HG03139 (cell line): ENCODE measurements at regions not wholly inside any gene's neighbourhood (a gene's known extent, or its start where the extent isn't known, plus 50 kb on each side); places are given as distances from the start of the nearest gene placed in this dataset.

Experiments used
- ATAC-seq: cut with Tn5 transposase; IDR thresholded peaks from one replicate; pipeline ENCODE4 v1.9.1; 2021; ENCODE audit not compliant: unreplicated experiment

GRCh38 chr6:4620284-4621151 is 155.7 kb upstream of the CDYL start:
- ATAC-seq, result no peak

DNA sequence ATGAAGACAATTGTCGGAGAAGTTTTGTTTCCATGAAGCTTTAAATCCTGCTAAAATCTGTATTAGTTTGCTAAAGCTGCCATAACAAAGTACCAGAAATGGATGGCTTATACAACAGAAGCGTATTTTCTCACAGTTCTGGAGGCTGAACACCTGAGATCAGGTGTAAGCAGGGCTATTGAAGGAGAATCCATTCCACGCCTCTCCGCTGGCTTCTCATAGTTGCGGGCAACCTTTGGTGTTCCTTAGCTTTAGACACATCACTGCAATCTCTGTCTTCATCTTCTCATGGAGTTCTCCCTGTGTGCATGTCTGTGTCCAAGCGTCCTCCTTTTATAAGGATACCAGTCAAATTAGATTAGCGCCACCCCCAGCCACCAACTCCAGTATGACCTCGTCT is 159.9 kb upstream of the CDYL start:
- ATAC-seq, result no peak

DNA sequence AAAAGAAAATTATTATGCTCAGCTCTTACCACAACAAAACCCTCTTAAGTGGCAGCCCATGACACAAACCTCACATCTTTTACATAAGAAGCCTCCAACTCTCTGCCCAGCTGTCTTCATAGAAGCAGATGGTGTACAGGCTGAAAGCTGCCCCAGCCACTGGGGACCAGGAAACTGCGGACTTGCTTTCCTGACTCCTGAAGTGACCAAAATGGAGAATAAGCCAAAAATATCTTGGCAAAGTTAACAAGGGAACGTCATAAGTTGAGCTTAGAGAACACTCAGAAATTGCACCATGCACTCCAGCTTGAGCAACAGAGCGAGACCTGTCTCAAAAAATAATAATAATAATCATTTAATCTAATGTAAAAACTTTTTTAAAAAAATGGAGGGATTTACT is 160.3 kb upstream of the CDYL start:
- ATAC-seq, result no peak

DNA sequence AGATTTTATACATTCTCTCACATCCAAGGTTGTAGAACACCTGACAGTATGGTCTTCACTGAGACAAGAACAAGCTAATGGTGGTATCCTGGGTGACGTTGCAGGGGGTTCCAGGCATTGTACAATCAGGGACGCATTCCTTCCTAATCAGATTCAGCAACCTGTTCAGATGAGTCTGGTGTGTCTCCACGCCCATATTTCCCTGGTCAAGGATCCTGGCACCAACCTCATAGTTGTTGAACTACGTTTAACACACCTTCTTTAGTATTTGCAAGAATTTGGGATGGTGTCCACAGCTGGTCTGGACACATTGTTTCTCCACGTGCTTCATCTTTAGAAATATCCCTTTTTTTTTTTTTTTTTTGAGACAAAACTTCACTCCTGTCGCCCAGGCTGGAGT is 161.0 kb upstream of the CDYL start:
- ATAC-seq, result no peak

DNA sequence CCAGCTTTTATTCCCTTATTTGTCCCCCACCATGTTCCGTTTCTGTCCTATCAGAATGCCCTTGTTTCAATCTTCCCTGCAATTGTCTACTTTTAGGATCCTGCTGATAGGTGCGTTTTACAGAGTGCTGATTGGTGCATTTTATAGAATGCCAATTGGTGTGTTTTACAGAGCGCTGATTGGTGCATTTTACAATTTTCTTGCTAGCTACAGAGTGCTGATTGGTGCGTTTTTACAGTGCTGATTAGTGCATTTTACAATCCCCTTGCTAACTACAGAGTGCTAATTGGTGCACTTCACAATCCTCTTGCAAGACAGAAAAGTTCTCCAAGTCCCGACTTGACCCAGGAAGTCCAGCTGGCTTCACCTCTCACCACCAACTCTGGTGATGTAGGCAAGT is 161.6 kb upstream of the CDYL start:
- no peak for ATAC-seq

DNA sequence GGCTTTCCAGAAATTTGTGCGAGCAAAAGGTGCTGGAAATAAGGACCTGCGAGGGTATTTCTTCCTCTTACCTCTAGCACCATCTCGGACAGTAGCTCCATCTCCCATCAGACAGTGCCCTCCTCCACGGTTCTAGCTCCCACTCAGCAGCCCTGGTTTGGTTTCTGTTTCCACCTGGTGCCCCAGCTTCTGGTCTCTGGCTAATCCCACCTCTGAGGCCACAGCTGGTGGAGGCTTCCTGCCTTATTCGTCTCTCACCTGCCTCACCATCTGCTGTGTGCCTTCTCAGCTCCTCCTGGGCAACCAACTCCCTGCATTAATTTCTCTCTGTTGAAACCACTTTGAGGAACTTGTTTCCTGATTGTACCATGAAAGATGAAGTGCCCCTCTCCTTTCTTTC is 162.4 kb upstream of the CDYL start:
- no peak for ATAC-seq

DNA sequence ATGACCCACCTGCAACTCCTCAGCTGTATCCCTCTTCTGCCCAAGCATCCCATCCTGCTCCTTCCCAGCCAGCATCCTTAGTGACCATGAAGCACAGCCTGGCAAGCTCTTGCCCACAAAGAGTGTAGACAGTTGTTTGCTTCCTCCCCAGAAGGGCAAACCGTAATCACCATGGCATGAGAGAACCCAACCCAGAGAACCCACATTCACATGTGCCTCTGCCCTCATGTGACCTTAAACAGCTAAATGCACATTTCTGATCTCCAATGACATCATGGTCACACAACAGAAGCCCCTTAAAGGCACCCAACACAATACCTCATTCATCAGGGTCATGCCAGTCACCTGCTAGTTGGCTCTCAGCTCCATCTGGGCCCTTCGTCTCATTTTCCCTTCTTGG is 162.8 kb upstream of the CDYL start:
- no peak for ATAC-seq

DNA sequence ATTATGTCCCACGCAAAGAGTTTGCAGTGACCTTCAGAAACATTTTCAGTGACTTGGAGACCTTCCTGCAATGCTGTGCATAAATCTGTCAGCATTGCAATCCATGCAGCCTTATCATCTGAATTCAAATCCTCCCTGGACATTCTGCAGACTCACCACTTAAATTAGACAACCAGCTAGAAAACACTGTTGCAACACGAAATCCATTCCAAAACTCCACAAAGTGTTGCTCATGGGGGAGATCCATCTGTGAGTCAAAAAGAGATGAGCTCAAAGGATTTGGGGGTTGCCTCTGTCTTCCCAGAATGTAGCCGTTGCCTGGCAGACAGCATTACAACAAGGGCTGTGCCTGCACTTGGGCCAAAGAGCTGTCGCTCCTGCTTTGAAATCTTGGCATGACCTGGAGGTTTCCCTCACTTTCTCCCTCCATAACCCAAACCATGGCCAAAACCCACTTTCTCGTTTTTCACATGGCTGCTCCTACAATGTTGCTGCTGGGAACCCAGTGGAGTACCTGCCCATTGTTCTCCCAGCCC is 163.5 kb upstream of the CDYL start:
- no peak for ATAC-seq

- no peak for ATAC-seq
These were observed 164.6 kb upstream of the CDYL start for GRCh38 chr6:4611429-4612129.

DNA sequence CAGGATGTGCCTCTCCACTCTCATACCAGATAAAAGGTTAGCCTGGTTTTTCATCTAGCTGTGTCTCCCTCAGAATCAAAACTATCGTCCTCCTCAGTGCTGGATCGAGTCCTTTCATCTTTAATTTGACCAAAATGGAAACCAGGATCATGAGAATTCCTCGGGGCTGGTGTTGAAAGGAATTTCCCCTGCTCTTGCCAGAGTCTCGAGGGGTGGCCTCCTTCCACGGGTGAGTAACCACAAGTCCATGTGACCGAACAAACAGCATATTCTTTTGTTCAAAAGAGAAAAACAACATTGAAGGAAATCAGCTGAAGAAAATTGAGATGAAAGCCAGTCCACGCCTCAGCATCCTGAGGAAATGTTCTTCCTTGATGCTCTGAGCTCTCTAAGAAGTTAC is 165.9 kb upstream of the CDYL start:
- ATAC-seq, result no peak

DNA sequence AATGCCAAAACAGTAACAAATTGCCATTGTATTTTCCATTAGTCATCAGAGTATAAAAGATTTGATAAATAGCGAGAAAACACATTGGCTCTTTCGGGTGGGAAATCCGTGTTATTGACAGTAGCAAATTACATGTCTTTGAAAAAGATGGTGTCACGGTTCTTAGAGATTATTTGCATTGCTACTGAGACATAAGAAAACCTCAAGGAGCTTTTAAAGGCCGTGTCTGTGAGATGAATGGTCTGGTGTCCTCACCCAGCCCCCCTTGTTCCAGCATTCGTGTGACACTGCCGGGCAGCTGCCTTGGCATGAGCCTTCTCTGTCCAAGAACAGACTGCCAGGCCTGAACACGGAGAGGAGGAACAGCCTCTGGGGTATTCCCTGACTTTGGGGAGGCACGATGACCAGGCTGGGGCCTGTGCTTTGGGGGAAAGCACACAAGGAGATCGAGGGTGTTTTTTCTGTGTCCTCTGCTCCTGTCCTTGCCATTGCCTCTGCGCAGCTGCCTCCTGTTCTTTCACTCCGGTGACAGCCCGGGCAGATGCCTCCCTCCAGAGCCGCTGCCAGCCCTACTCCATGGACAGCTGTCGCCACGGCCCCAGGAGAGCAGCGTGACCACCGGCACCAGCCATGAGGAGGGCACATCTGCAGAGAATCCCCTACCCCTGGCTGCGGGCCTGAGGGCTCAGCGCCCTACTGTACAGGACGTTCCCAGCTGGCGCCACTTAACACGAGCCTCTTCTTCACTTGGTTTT is 167.7 kb upstream of the CDYL start:
- ATAC-seq, result no peak

GRCh38 chr6:4607793-4608192 is 168.4 kb upstream of the CDYL start:
- no peak for ATAC-seq

GRCh38 chr6:4606821-4607704 is 169.1 kb upstream of the CDYL start:
- no peak for ATAC-seq

- no peak for ATAC-seq
These were observed 170.2 kb upstream of the CDYL start for GRCh38 chr6:4606016-4606415.

- ATAC-seq, result no peak
These were observed 172.3 kb upstream of the CDYL start for GRCh38 chr6:4603856-4604369.

DNA sequence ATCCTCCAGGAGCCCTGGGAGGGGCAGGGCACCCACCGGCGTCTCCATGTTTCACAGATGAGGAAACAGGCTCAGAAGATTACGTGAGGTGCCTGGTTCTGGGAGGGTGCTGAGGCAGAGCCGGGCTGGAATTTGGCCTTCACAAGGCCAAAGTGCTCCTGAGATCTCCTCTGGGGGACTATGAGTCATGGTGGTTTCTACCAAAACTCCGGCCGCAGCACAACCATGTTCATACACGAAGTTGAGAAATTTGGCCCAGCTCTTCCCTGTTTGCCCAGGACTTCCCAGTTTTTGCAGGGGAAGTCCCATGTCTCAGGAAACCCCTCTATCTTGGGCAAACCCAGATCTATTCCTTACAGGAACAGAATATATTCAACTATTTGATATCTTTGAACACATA is 172.9 kb upstream of the CDYL start:
- no peak for ATAC-seq

DNA sequence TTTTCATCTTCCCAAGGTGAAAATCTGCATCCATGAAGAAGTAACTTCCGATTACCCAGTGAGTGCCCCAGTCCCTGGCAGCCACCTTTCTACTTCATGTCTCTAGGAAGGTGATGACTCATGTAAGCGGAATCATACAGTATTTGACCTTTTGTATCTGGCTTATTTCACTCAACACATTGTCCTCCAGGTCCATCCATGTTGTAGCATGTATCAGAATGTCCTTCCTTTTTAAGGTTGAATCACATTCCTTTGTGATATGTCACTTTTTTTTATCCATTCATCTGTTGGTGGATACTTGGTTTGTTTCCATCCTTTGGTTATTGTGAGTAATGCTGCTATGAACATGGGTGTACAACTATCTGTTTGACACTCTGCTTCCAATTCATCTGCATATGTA is 176.3 kb upstream of the CDYL start:
- no peak for ATAC-seq

DNA sequence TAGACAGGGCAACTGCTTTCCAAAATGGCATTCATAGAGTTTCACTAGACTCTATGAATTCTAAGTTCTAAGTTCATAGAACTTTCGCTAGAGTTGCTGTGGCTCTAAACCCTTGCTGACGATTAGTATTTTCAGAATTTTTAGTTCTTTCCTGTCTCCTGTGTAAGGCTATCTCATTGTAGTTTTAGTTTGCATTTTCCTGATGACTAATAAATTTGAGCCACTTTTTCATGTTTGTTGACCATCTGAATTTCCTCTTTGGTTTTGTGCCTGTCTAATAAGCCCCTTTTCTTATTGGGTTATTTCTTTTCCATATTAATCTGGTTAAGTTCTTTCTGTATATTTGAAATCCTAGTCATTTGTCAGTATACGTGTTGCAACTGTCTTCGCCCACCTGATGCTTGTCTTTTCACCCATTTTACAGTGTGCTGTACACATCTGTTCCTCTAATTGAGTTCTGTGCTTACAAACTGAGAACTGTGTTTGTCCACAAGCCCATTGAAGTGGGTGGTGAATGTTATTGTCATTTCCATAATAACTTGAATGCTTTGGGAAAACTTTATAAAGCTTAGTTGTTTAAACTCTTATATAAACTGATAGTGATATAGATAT is 177.7 kb upstream of the CDYL start:
- ATAC-seq, result no peak

DNA sequence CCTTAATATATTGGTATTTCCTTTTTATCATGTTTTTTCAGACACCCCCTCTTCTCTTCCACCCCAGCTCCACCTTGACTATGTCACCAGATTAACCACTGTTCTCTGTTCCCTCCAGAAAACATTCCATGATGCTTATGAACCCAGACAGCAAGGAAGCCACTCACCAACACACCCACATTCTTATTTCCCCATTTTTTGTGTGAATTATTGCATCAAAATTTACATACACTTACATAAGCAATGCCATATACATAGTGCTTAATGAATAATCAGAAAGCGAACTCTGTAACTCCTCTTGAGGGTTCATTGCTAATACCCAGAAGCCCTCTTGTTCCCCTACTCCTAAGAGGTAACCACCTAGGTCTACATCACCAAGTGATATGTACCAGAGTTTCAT is 182.3 kb upstream of the CDYL start:
- no peak for ATAC-seq

DNA sequence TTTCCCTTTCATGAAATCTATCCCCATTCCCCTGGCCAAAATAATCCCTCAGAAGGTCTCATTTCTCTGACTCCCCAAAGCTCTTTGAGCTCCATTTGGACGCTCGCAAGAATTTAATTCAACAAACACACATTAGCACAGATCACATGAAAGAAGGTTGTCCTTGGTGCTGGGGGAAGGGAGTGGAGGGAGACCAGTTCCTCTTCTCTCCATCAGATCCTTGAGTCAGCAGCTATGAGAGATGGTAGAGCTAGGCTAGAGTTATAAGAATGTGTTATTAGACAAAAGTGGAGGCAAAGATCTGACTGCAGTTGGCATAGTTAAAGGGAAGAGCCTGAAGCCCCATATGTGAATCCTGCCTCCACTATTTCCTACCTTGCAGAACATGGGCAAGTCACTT is 184.2 kb upstream of the CDYL start:
- ATAC-seq, result no peak
